Pancreas (tissue), 10 donors: ENCODE measurements at regions not wholly inside any gene's neighbourhood (a gene's known extent, or its start where the extent isn't known, plus 50 kb on each side); places are given as distances from the start of the nearest gene placed in this dataset.

Experiments used
- ATAC-seq, 4 donors: fragments of 200-7000 bp; cut with Tn5 transposase; one replicate each; pipeline versions ENCODE4 v1.8.0 to v1.9.1; 2020; ENCODE audit warnings: mild to moderate bottlenecking in 4 of 4, moderate library complexity in 4 of 4
- DNase-seq, 6 donors: peaks; one replicate each; pipeline ENCODE4 v3.0.0-alpha.2; 2020
- FAIRE-seq: peaks from 2 replicates; lab custom pipeline; 2012; peaks lifted over from hg19 to GRCh38; lab: Jason Lieb, UNC
- H3K27ac ChIP-seq, 4 donors: fragments of 200-600 bp; sonication (generic); 1 replicate in 3 of 4; 2 replicates in 1 of 4; pipeline versions ENCODE4 v1.5.0 to v1.8.0; 2020
- H3K27me3 ChIP-seq, 4 donors: fragments of 200-600 bp; one replicate each; pipeline ENCODE4 v1.8.0; 2021
- H3K36me3 ChIP-seq, 3 donors: fragments of 200-600 bp; sonication (generic) in 1 of 3; one replicate each; pipeline versions ENCODE4 v1.5.0 to v1.8.0; 2020 to 2021
- H3K4me1 ChIP-seq, 3 donors: fragments of 200-600 bp; one replicate each; pipeline ENCODE4 v1.8.0; 2021
- H3K4me3 ChIP-seq, 4 donors: fragments of 200-600 bp; sonication (generic) in 2 of 4; one replicate each; pipeline versions ENCODE4 v1.5.0 to v1.8.0; 2020 to 2021
- H3K9me3 ChIP-seq, 4 donors: fragments of 200-600 bp; one replicate each; pipeline ENCODE4 v1.8.0; 2021
- WGBS, 2 donors: extraction: QIAGEN DNeasy Blood & Tissue Kit; methylation state at CpG; one replicate each; pipeline ENCODE4 v1.1.7; 2013; 5-methylcytosine and 5-hydroxymethylcytosine counted together
- intact Hi-C, 3 donors: fragments of 100-400 bp; cut with DNase I; formaldehyde crosslinking; loops; one replicate each; pipeline versions ENCODE4 v1.11.1 to v1.14.2; 2022
- TF ChIP-seq, protein P1 (sequence below), 4 donors: fragments of 200-600 bp; sonication (generic) in 3 of 4; IDR thresholded peaks; one replicate each; pipeline versions ENCODE4 v1.5.0 to v1.8.0; 2021; ENCODE audit warnings: antibody characterized with exemption in 4 of 4
- donor health status: healthy with polysubstance abuse.
- donor health status: DM: no; HTN: no; CAD: no; lungs with moderate emphysema.
- donor health status: DM: no; HTN: no; CAD: no.
- donor health status: control.
- donor health status: control.
- donor health status: Bipolar disorder and iron deficiency.
- donor health status: DM: yes; HTN: yes; CAD: no.
- donor health status: DM: no; HTN: no; CAD: no.
- donor health status: DM: no; HTN: no; CAD: no.
- donor health status: DM: yes; HTN: yes; CAD: no.

DNA sequence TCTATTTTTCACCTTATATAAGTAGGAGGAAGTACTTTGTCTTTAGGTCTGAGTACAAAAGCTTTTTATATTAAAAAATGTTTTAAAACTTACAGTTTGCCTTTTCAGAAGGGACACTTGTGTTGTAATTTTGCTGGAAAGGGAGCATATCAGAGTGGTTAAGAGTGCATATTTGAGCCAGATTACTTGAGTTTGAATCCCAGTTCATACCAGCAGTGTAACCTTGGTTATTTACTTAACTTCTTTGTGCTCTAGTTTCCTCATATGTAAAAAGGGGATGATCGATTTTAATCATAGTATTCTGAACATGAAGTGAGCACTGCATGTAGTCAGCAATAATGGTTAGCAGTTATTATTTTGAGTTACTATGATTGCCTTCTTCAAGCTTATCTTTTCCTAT, 78.3 kb upstream of the SLC4A4 start:
- no peak for FAIRE-seq
- peak; percentile 10 to 46 (median 30) for ATAC-seq
- no peaks in the 10 kb centered on the region for H3K9me3 ChIP-seq
- 9 to 17% methylated on average over 1 of the region's 1 CpG for WGBS, 2 donors
- peak overlapping the region in 3 of 4 donors; percentile 22 to 62 (median 39) for H3K27ac ChIP-seq
- H3K4me1 ChIP-seq: peaks cover 0 to 16% (median 7%) of the 10 kb centered on the region in 3 donors
- no peak overlapping the region for H3K4me3 ChIP-seq
- intact Hi-C loops: no loop called here
- no peaks in the 10 kb centered on the region for H3K27me3 ChIP-seq
- DNase-seq: no peak
- TF ChIP-seq, protein P1, sequence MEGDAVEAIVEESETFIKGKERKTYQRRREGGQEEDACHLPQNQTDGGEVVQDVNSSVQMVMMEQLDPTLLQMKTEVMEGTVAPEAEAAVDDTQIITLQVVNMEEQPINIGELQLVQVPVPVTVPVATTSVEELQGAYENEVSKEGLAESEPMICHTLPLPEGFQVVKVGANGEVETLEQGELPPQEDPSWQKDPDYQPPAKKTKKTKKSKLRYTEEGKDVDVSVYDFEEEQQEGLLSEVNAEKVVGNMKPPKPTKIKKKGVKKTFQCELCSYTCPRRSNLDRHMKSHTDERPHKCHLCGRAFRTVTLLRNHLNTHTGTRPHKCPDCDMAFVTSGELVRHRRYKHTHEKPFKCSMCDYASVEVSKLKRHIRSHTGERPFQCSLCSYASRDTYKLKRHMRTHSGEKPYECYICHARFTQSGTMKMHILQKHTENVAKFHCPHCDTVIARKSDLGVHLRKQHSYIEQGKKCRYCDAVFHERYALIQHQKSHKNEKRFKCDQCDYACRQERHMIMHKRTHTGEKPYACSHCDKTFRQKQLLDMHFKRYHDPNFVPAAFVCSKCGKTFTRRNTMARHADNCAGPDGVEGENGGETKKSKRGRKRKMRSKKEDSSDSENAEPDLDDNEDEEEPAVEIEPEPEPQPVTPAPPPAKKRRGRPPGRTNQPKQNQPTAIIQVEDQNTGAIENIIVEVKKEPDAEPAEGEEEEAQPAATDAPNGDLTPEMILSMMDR (IDR thresholded peaks at IDR 0.05): no peak
- H3K36me3 ChIP-seq: peaks cover 0 to 3% (median 0%) of the 10 kb centered on the region in 3 donors

DNA sequence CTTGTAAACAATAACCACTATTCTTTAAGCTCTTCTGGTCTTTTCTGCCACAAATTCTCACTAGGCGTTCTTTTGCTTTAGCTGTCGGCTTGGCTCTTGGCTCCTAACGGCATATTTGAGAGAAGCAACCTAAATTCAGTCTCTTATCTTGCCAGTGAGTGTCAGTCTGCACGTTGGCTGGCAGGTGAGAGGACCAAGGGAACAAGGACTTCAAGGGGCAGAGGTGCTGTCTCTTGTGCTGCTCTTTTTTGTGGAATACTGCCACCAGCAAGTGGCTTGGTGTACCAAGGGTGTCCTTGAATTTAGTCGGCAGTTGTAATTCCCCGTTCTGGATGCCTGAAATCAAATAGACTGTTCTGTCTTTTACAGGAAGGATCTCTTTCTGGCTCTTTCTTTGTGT, 77.8 kb upstream of the SLC4A4 start:
- TF ChIP-seq, protein P1 (IDR thresholded peaks at IDR 0.05): no peak
- intact Hi-C loops: no loop called here
- Histone ChIP-seq H3K4me1 (peaks cover 0 to 16% (median 7%) of the 10 kb centered on the region in 3 donors), H3K36me3 (peaks cover 0 to 3% (median 0%) of the 10 kb centered on the region in 3 donors), H3K4me3 (no peak overlapping the region), H3K27me3 (no peaks in the 10 kb centered on the region), H3K27ac (peak overlapping the region in 3 of 4 donors; percentile 22 to 62 (median 39)), H3K9me3 (no peaks in the 10 kb centered on the region)
- ATAC-seq (peak in 2 of 4 donors; percentile 5 to 8), FAIRE-seq (no peak), DNase-seq (no peak)
- 39 to 40% methylated on average over 6 of the region's 6 CpGs for WGBS, 2 donors

DNA sequence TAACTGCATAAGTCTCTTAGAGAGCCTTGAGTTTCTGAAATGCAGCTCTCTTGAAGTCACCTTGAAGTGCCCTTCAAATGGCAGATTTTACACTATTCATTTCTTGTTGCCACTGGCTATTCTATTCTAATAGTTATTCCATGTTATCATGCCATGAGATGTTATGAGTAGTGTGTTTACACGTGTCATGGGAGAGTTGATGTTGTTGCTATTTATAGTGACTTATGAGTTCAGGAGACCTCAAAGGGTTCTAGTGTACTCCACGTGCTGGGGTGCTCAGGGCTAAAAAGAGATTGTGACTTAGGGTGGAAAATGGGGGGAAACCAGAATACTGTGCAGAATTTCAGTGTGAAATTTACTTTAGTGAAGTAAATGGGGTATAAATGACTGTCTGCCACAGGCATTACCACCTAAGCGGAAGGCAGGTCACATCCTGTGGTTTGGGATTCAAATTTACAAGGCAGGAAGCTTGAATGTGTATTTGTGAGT, 77.1 kb upstream of the SLC4A4 start:
- FAIRE-seq: no peak

DNA sequence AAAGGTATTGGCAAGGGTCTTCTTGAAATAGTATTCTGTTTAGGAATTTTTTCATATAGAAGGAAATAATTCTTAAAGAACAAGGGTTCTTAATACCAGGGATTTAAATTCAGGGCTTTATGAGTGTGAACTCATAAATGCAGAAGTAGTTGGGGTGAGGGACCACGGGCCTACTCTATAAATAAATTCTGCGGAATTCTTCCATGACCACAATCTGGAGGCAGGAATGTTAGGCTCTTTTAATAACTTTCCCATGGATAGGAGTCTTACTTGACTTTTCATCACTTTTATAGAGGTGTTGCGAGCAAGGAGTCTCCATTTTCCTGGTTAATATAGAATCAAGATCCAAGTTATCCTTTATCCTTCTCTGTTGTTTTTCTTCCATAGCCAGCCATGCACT, 76.7 kb upstream of the SLC4A4 start:
- Histone ChIP-seq H3K27ac (peak overlapping the region in 2 of 4 donors; percentile 39 to 62), H3K4me3 (no peak overlapping the region), H3K27me3 (no peaks in the 10 kb centered on the region), H3K4me1 (peaks cover 0 to 20% (median 7%) of the 10 kb centered on the region in 3 donors), H3K9me3 (no peaks in the 10 kb centered on the region), H3K36me3 (peaks cover 0 to 3% (median 0%) of the 10 kb centered on the region in 3 donors)
- WGBS, 2 donors: 70 to 71% methylated on average over 3 of the region's 3 CpGs
- ATAC-seq: no peak
- intact Hi-C loops: no loop called here
- no peak for DNase-seq
- TF ChIP-seq, protein P1 (IDR thresholded peaks at IDR 0.05): no peak
- no peak for FAIRE-seq

More for the DNA sequence above, 77.1 kb upstream of the SLC4A4 start:
- TF ChIP-seq, protein P1 (IDR thresholded peaks at IDR 0.05): no peak
- Histone ChIP-seq H3K9me3 (no peaks in the 10 kb centered on the region), H3K4me1 (peaks cover 0 to 17% (median 7%) of the 10 kb centered on the region in 3 donors), H3K27me3 (no peaks in the 10 kb centered on the region), H3K36me3 (peaks cover 0 to 3% (median 0%) of the 10 kb centered on the region in 3 donors), H3K27ac (peak overlapping the region in 3 of 4 donors; percentile 22 to 62 (median 39)), H3K4me3 (no peak overlapping the region)
- intact Hi-C loops: no loop called here
- ATAC-seq (peak in 1 of 4 donors; percentile 8), DNase-seq (no peak)
- 29 to 36% methylated on average over 3 of the region's 3 CpGs for WGBS, 2 donors
